ENCODE measurements at regions not wholly inside any gene's neighbourhood (a gene's known extent, or its start where the extent isn't known, plus 50 kb on each side); places are given as distances from the start of the nearest gene placed in this dataset.

DNA sequence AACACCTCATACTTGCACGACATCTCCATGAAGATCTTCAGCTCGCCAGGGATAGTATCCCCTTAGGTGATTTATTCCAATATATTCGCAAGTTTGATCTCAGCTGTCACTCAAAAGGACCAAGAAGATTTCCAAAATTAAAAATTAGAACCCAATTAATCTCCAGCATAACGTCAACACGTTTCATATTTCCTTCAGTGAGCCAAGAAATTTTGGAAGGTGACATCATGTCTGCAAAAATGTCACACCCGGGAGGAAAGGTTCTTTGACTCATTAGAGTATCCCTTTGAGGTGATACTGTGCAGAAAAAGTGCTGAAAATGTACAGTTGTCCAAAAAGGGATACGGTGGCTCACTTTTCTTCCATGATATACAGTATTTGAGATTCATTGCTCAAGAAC lies 569.6 kb downstream of the EFNB2 start:
- no peaks in the 10 kb centered on the region for H3K36me3 Mint-ChIP-seq
- no peak for DNase-seq (ENCODE audit: low spot score in 2 of 2, unreplicated experiment in 2 of 2)
- H3K9me3 Mint-ChIP-seq, result no peaks in the 10 kb centered on the region
- TF ChIP-seq, protein P1, sequence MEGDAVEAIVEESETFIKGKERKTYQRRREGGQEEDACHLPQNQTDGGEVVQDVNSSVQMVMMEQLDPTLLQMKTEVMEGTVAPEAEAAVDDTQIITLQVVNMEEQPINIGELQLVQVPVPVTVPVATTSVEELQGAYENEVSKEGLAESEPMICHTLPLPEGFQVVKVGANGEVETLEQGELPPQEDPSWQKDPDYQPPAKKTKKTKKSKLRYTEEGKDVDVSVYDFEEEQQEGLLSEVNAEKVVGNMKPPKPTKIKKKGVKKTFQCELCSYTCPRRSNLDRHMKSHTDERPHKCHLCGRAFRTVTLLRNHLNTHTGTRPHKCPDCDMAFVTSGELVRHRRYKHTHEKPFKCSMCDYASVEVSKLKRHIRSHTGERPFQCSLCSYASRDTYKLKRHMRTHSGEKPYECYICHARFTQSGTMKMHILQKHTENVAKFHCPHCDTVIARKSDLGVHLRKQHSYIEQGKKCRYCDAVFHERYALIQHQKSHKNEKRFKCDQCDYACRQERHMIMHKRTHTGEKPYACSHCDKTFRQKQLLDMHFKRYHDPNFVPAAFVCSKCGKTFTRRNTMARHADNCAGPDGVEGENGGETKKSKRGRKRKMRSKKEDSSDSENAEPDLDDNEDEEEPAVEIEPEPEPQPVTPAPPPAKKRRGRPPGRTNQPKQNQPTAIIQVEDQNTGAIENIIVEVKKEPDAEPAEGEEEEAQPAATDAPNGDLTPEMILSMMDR (IDR thresholded peaks at IDR 0.05; ENCODE audit: unreplicated experiment), result no peak
- H3K4me1 Mint-ChIP-seq, result peaks cover 32% of the 10 kb centered on the region
- H3K4me3 Mint-ChIP-seq, result no peak overlapping the region
- no peaks in the 10 kb centered on the region for H3K27me3 Mint-ChIP-seq (ENCODE audit: low read depth)
- H3K27ac Mint-ChIP-seq, result no peak overlapping the region

DNA sequence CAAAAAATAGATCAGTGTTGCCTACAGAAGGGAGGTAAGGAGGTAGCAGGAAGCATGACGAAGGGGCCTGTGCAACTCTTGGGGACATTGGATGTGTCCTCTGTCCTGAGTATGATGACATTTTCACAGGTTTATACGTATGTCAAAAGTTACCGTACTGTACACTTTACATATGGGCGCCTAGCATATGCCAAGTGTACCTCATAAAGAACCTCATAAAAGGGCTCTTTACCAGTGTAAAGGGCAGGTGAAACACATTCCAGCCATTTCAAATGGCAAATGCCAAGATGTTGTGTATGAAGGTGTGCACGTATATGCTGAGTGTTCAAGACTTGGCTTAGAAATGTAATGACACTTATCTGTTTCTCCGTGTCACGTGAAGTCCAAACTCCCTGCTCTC lies 573.4 kb downstream of the EFNB2 start:
- TF ChIP-seq, protein P1 (IDR thresholded peaks at IDR 0.05; ENCODE audit: unreplicated experiment), result no peak
- Mint-ChIP-seq H3K4me3 (no peak overlapping the region), H3K27ac (no peak overlapping the region), H3K36me3 (no peaks in the 10 kb centered on the region), H3K27me3 (ENCODE audit: low read depth) (no peaks in the 10 kb centered on the region), H3K4me1 (peaks cover 8% of the 10 kb centered on the region), H3K9me3 (peaks cover 5% of the 10 kb centered on the region)
- no peak for DNase-seq (ENCODE audit: low spot score in 2 of 2, unreplicated experiment in 2 of 2)

DNA sequence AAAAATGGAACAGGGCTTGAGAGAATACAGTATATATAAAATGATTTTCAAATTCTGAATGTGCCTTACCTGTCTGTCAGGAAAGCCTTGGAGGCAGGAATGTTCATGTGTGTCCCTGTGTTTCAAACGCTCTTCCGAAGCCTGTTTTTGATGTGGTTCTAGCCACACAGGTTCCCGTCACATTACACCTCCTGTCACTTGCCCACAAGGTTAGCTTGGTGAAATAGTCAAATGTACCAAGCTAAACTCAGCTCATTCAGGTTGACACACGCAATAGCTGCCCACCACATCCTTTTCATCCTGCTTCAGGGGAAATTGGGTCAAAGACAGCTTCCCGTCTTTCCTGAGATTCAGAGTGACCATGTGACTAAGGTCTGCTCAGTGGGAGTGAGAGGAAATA lies 574.0 kb downstream of the EFNB2 start:
- TF ChIP-seq, protein P1 (IDR thresholded peaks at IDR 0.05; ENCODE audit: unreplicated experiment), result no peak
- H3K27ac Mint-ChIP-seq, result no peak overlapping the region
- peaks cover 12% of the 10 kb centered on the region for H3K4me1 Mint-ChIP-seq
- H3K27me3 Mint-ChIP-seq (ENCODE audit: low read depth), result no peaks in the 10 kb centered on the region
- no peak for DNase-seq (ENCODE audit: low spot score in 2 of 2, unreplicated experiment in 2 of 2)
- H3K36me3 Mint-ChIP-seq, result no peaks in the 10 kb centered on the region
- peaks cover 5% of the 10 kb centered on the region for H3K9me3 Mint-ChIP-seq
- no peak overlapping the region for H3K4me3 Mint-ChIP-seq

DNA sequence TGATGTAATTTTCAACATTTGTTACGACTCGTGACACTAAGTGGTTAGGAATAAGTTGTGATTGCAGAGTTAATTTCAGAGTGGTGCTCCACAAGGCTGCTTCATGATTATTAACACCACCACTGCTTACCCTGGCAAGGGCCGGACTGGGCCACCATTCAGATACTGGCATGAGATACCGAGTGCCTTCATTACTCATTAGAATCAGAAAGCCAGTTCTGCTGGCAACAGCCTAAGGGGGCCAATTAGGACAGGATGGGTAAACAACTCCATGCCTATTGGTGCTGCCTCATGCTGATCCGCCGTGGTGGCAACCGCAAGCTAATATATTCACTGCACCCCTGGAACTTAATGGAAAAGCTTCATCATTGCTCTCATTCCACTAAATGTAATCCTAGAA lies 575.1 kb downstream of the EFNB2 start:
- Mint-ChIP-seq H3K4me3 (no peak overlapping the region), H3K27me3 (ENCODE audit: low read depth) (no peaks in the 10 kb centered on the region), H3K9me3 (peaks cover 5% of the 10 kb centered on the region), H3K36me3 (no peaks in the 10 kb centered on the region), H3K4me1 (peaks cover 9% of the 10 kb centered on the region), H3K27ac (no peak overlapping the region)
- no peak for DNase-seq (ENCODE audit: low spot score in 2 of 2, unreplicated experiment in 2 of 2)
- TF ChIP-seq, protein P1 (IDR thresholded peaks at IDR 0.05; ENCODE audit: unreplicated experiment), result no peak

DNA sequence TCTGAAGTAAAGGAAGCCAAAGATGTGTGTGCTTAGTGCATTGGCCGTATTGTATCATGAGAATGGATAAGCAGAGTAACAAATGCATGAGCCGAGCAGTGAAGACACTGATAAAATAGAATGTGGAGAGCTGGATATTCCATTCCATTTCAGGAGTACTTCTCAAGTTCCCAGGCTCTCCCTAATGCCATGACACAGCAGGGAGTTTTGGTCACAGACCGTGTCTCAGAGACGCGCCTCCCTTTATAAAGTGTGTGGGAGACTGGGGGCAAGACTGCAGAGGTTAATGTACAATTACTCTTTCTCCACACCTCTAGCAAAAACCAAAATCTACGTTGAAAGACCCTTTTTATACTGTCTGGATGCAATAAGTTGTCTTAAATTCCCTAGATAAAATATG lies 575.6 kb downstream of the EFNB2 start:
- no peak for DNase-seq (ENCODE audit: low spot score in 2 of 2, unreplicated experiment in 2 of 2)
- TF ChIP-seq, protein P1 (IDR thresholded peaks at IDR 0.05; ENCODE audit: unreplicated experiment), result no peak
- H3K9me3 Mint-ChIP-seq, result peaks cover 5% of the 10 kb centered on the region
- peaks cover 9% of the 10 kb centered on the region for H3K4me1 Mint-ChIP-seq
- H3K36me3 Mint-ChIP-seq, result no peaks in the 10 kb centered on the region
- no peak overlapping the region for H3K27ac Mint-ChIP-seq
- H3K4me3 Mint-ChIP-seq, result no peak overlapping the region
- H3K27me3 Mint-ChIP-seq (ENCODE audit: low read depth), result no peaks in the 10 kb centered on the region

DNA sequence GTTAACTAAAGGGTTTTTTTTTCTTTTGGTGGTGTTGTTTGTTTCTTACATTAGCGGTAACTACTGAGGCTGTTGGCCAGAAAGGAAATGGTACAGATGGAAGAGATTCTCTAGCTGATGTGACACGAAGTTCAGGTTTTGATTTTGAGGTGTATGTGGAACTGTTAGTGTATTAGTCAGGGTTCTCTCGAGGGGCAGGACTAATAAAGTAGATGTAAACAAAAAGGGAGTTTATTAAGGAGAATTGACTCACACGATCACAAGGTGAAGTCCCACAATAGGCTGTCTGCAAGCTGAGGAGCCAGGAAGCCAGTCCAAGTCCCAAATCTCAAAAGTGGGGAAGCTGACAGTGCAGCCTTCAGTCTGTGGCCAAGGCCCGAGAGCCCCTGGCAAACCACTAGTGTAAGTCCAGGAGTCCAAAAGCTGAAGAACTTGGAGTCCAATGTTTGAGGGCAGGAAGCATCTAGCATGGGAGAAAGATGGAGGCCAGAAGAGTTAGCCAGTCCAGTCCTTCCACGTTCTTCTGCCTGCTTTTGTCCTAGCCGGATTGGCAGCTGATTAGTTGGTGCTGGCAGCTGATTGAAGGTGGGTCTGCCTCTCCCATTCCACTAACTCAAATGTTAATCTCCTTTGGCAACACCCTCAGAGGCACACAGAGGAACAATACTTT lies 577.6 kb downstream of the EFNB2 start:
- DNase-seq (ENCODE audit: low spot score in 2 of 2, unreplicated experiment in 2 of 2), result no peak
- H3K4me1 Mint-ChIP-seq, result peaks cover 9% of the 10 kb centered on the region
- no peak overlapping the region for H3K4me3 Mint-ChIP-seq
- no peaks in the 10 kb centered on the region for H3K27me3 Mint-ChIP-seq (ENCODE audit: low read depth)
- peaks cover 13% of the 10 kb centered on the region for H3K9me3 Mint-ChIP-seq
- TF ChIP-seq, protein P1 (IDR thresholded peaks at IDR 0.05; ENCODE audit: unreplicated experiment), result no peak
- H3K27ac Mint-ChIP-seq, result no peak overlapping the region
- H3K36me3 Mint-ChIP-seq, result no peaks in the 10 kb centered on the region
